HG03457 (cell line): ENCODE measurements at regions not wholly inside any gene's neighbourhood (a gene's known extent, or its start where the extent isn't known, plus 50 kb on each side); places are given as distances from the start of the nearest gene placed in this dataset.
"Not testable (repeated sequence)": the region's sequence is repeated elsewhere in the genome, so short reads cannot be mapped to it uniquely, and the experiment has no call there.

Experiments used
- ATAC-seq: cut with Tn5 transposase; IDR thresholded peaks from one replicate; pipeline ENCODE4 v1.9.1; 2021; ENCODE audit warnings: moderate number of reproducible peaks; ENCODE audit not compliant: unreplicated experiment

GRCh38 chr6:4420160-4420865 lies 284.9 kb upstream of the ECI2 start:
- no peak for ATAC-seq

- no peak for ATAC-seq
Observed at GRCh38 chr6:4415549-4415948, 280.2 kb upstream of the ECI2 start.

- not testable (repeated sequence) for ATAC-seq
Observed at GRCh38 chr6:4414078-4414477, 278.7 kb upstream of the ECI2 start.

GRCh38 chr6:4413073-4413472 lies 277.7 kb upstream of the ECI2 start:
- no peak for ATAC-seq

GRCh38 chr6:4412488-4412887 lies 277.1 kb upstream of the ECI2 start:
- no peak for ATAC-seq

GRCh38 chr6:4412077-4412476 lies 276.7 kb upstream of the ECI2 start:
- ATAC-seq, result no peak

GRCh38 chr6:4407710-4408109 lies 272.3 kb upstream of the ECI2 start:
- ATAC-seq, result peak; percentile 97

GRCh38 chr6:4405621-4406212 lies 270.3 kb upstream of the ECI2 start:
- no peak for ATAC-seq

- ATAC-seq, result no peak
Observed at GRCh38 chr6:4404415-4404814, 269.0 kb upstream of the ECI2 start.

GRCh38 chr6:4403828-4404227 lies 268.5 kb upstream of the ECI2 start:
- ATAC-seq, result no peak

- ATAC-seq, result no peak
Observed at GRCh38 chr6:4403023-4403752, 267.8 kb upstream of the ECI2 start.

- no peak for ATAC-seq
Observed at GRCh38 chr6:4402477-4402976, 267.2 kb upstream of the ECI2 start.

GRCh38 chr6:4401408-4402368 lies 266.3 kb upstream of the ECI2 start:
- ATAC-seq, result no peak

GRCh38 chr6:4399656-4400055 lies 264.3 kb upstream of the ECI2 start:
- ATAC-seq, result no peak

- no peak for ATAC-seq
Observed at GRCh38 chr6:4398791-4399190, 263.4 kb upstream of the ECI2 start.

- no peak for ATAC-seq
Observed at GRCh38 chr6:4397307-4397706, 261.9 kb upstream of the ECI2 start.

- ATAC-seq, result no peak
Observed at GRCh38 chr6:4396044-4396443, 260.7 kb upstream of the ECI2 start.

GRCh38 chr6:4395386-4395785 lies 260.0 kb upstream of the ECI2 start:
- no peak for ATAC-seq

- no peak for ATAC-seq
Observed at GRCh38 chr6:4394786-4395185, 259.4 kb upstream of the ECI2 start.

- no peak for ATAC-seq
Observed at GRCh38 chr6:4388675-4389074, 253.3 kb upstream of the ECI2 start.

GRCh38 chr6:4384656-4385055 lies 249.3 kb upstream of the ECI2 start:
- no peak for ATAC-seq
